ENCODE measurements at regions not wholly inside any gene's neighbourhood (a gene's known extent, or its start where the extent isn't known, plus 50 kb on each side); places are given as distances from the start of the nearest gene placed in this dataset.

DNA sequence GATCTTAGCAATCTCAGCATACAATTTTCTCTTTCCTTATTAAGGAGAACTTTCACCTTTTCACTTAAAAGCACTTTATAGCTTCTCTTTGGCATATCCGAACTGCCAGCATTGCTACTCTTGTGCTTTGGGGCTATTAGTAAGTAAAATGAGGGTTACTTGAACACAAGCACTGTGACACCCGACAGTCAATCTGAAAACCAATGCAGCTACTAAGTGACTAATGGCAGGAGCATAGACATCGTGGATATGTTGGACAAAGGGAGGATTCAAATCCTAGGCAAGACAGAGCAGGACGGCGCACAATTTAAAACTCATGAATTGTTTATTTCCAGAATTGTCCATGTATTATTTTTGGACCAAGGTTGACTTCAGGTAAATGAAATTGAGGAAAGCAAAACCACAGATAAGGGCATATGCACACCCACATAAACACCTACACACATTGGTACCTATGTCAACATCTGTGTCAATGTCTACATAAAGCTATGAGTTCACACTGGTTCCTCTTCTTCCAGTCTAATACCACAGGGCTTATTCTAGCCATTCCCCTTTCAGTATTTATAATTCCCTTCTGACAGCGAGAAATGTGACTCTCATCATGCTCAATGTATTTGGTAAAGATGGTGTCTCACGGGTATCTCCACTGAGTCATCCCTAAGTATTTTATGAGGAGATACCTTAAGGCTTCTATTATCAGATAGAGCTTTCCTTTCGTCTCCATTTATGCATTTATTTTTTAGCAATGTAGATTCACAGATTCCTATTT lies 75.3 kb upstream of the RALGPS2 start:
- TF ChIP-seq, protein P1, sequence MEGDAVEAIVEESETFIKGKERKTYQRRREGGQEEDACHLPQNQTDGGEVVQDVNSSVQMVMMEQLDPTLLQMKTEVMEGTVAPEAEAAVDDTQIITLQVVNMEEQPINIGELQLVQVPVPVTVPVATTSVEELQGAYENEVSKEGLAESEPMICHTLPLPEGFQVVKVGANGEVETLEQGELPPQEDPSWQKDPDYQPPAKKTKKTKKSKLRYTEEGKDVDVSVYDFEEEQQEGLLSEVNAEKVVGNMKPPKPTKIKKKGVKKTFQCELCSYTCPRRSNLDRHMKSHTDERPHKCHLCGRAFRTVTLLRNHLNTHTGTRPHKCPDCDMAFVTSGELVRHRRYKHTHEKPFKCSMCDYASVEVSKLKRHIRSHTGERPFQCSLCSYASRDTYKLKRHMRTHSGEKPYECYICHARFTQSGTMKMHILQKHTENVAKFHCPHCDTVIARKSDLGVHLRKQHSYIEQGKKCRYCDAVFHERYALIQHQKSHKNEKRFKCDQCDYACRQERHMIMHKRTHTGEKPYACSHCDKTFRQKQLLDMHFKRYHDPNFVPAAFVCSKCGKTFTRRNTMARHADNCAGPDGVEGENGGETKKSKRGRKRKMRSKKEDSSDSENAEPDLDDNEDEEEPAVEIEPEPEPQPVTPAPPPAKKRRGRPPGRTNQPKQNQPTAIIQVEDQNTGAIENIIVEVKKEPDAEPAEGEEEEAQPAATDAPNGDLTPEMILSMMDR (IDR thresholded peaks at IDR 0.05; ENCODE audit: low read depth, low read length, missing input control), result no peak
- TF ChIP-seq GABPA (IDR thresholded peaks at IDR 0.05 in 1 of 2, conservative IDR thresholded peaks at IDR 0.05 in 1 of 2), result no peak
- no peak for TF ChIP-seq RAD21 (IDR thresholded peaks at IDR 0.05)
- TF ChIP-seq, protein P2, sequence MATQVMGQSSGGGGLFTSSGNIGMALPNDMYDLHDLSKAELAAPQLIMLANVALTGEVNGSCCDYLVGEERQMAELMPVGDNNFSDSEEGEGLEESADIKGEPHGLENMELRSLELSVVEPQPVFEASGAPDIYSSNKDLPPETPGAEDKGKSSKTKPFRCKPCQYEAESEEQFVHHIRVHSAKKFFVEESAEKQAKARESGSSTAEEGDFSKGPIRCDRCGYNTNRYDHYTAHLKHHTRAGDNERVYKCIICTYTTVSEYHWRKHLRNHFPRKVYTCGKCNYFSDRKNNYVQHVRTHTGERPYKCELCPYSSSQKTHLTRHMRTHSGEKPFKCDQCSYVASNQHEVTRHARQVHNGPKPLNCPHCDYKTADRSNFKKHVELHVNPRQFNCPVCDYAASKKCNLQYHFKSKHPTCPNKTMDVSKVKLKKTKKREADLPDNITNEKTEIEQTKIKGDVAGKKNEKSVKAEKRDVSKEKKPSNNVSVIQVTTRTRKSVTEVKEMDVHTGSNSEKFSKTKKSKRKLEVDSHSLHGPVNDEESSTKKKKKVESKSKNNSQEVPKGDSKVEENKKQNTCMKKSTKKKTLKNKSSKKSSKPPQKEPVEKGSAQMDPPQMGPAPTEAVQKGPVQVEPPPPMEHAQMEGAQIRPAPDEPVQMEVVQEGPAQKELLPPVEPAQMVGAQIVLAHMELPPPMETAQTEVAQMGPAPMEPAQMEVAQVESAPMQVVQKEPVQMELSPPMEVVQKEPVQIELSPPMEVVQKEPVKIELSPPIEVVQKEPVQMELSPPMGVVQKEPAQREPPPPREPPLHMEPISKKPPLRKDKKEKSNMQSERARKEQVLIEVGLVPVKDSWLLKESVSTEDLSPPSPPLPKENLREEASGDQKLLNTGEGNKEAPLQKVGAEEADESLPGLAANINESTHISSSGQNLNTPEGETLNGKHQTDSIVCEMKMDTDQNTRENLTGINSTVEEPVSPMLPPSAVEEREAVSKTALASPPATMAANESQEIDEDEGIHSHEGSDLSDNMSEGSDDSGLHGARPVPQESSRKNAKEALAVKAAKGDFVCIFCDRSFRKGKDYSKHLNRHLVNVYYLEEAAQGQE (IDR thresholded peaks at IDR 0.05), result no peak
- no peak for TF ChIP-seq JUND (IDR thresholded peaks at IDR 0.05)
- no peak for TF ChIP-seq FOXA1 (IDR thresholded peaks at IDR 0.05)
- TF ChIP-seq TAF1 (conservative IDR thresholded peaks at IDR 0.05), result no peak
- TF ChIP-seq, protein P3, sequence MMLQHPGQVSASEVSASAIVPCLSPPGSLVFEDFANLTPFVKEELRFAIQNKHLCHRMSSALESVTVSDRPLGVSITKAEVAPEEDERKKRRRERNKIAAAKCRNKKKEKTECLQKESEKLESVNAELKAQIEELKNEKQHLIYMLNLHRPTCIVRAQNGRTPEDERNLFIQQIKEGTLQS (IDR thresholded peaks at IDR 0.05), result no peak
- TF ChIP-seq YY1 (IDR thresholded peaks at IDR 0.05), result no peak
- TF ChIP-seq, protein P4, sequence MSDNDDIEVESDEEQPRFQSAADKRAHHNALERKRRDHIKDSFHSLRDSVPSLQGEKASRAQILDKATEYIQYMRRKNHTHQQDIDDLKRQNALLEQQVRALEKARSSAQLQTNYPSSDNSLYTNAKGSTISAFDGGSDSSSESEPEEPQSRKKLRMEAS (IDR thresholded peaks at IDR 0.05), result no peak
- no peak for TF ChIP-seq SP1 (IDR thresholded peaks at IDR 0.05)
